Mononuclear cell (primary cell): ENCODE measurements at regions not wholly inside any gene's neighbourhood (a gene's known extent, or its start where the extent isn't known, plus 50 kb on each side); places are given as distances from the start of the nearest gene placed in this dataset.

Source experiments
- H3K27me3 ChIP-seq: 2 replicates; pipeline ENCODE4 v1.6.0; 2011; ENCODE audit warnings: low read length, control low read depth; ENCODE audit not compliant: insufficient read depth
- H3K4me1 ChIP-seq: 2 replicates; pipeline ENCODE4 v1.5.1; 2011; ENCODE audit warnings: mild to moderate bottlenecking, low read length, control low read depth; ENCODE audit not compliant: insufficient read depth
- H3K4me3 ChIP-seq: 2 replicates; pipeline ENCODE4 v1.5.1; 2011; ENCODE audit warnings: mild to moderate bottlenecking, low read length, moderate library complexity
- H3K9me3 ChIP-seq: 2 replicates; pipeline ENCODE4 v1.5.1; 2011; ENCODE audit warnings: low read depth, mild to moderate bottlenecking, control low read depth, low read length

DNA sequence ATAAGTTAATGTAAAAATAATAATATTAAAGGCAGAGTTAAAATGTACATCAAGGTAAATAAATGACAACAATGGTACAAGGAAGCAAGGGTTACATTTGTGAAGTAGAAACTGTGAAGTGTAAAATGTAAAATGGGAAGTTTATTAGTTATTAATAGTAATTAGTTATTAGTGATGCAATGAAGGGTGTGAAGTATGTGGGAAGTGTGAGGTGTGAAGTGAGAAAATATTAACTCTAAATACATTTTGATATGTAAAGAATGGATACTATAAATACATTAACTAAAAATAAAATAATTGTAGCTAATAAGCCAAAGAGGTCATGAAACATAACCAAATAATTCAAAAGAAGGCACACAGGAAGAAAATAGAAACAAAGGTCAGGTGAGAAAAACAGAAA is 316.4 kb downstream of the GBA3 start:
- no peaks in the 10 kb centered on the region for H3K4me1 ChIP-seq
- H3K4me3 ChIP-seq = no peak overlapping the region
- H3K9me3 ChIP-seq = peaks cover 4% of the 10 kb centered on the region
- H3K27me3 ChIP-seq = no peaks in the 10 kb centered on the region

DNA sequence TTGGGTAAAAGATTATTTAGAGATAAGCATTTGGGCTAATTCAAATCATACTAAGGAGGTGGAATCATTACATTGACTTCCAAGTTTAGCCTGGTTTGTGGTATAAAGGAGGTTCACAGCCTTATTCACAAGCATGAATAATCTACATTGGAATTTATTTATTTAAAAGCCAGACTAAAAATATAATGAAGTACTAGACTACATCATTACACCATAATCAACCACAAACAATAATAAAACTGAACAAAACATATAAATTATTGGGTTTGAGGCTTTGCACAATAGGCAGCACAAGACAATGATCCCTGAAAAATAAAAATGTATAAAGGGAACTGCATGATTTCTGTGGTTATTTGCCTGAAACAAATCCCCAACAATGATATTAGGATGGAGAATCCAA is 314.0 kb downstream of the GBA3 start:
- Histone ChIP-seq H3K27me3 (no peaks in the 10 kb centered on the region), H3K4me3 (no peak overlapping the region), H3K9me3 (peaks cover 4% of the 10 kb centered on the region), H3K4me1 (no peaks in the 10 kb centered on the region)

DNA sequence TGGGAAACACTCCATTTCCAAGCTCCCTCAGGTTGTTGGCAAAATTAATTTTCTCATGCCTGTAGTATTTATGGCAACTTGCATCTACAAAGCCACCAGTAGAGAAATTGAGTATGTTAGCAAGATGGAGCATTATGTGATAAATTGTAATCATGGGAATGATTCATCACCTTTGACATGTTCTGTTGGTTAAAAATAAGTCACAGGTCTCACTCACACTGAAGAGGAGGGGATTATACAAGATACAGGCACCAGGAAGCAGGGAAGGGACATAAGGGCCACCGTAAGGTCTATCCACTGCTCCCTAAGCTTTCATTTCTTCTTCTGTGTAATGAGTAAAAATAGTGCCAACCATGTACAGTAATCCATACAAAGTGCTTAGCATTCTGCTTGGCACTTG is 313.0 kb downstream of the GBA3 start:
- peaks cover 4% of the 10 kb centered on the region for H3K9me3 ChIP-seq
- no peaks in the 10 kb centered on the region for H3K27me3 ChIP-seq
- no peak overlapping the region for H3K4me3 ChIP-seq
- H3K4me1 ChIP-seq = no peaks in the 10 kb centered on the region

DNA sequence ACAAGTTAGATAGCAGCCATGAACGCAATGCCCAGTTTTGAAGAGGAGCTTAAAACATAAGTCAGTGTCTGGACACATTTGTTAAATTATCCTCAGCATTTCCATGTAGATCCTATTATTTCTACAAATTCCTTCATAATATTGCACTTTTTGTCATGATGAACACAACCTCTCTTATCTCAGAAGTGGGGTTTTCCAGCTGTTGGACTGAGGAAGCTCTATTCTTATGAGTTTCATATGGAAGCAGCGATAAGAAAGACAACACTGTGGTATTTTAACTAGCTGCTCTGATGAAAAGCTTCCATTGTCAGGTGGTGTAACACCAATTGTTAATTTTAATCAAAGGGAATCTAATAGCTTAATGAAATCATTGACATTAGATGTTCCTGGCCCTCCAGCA is 308.7 kb downstream of the GBA3 start:
- no peaks in the 10 kb centered on the region for H3K4me1 ChIP-seq
- no peaks in the 10 kb centered on the region for H3K9me3 ChIP-seq
- H3K4me3 ChIP-seq = no peak overlapping the region
- H3K27me3 ChIP-seq = no peaks in the 10 kb centered on the region

DNA sequence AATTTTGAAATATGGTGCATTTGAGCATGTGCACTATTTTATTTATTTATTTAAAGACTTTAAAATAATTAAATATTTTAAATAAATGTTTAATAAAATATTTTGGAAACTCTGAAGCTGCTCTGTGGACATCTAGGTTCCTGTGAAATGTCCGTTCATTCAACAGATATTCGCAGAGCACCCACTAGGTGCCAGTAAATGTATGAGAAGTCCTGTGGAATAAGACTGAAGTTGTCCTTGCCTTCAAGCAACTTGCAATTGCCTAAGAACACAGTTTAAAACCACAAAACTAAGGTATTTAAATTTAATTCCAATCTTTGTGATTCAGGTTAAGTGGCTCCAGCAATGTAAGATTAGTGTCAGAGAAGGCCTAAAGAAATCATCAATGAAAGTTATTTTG is 306.7 kb downstream of the GBA3 start:
- no peaks in the 10 kb centered on the region for H3K27me3 ChIP-seq

DNA sequence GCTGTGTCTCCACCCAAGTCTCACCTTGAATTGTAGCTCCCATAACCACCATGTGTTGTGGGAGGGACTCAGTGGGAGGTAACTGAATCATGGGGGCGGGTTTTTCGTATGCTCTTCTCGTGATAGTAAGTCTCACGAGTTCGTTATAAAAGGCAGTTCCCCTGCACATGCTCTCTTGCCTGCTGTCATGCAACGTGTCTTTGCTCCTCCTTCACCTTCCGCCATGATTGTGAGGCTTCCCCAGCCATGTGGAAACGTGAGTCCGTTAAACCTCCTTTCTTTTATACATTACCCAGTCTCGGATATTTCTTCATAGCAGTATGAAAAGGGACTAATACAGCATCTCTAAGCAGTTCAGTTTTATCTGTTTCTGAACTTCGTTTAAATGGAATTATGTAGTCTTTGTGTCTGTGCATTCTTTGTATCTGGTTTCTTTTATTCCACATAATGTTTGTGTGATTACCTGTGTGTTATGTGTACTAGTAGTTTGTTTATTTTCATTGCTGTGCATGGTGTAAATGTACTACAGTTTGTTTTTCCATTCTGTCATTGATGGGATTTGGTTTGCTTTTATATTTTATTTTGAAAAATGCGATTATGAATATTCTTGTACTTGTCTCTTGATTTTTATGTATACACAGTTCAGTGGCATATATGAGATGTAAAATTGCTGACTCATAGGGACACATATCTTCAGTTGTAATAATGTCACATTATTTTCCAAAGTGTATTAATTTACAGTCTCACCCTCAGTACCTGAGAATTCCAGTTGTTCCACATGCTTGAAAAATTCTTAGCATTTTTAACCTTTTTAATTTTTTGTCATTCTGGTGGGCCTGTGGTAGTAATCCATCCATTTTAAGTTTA is 304.9 kb downstream of the GBA3 start:
- Histone ChIP-seq H3K27me3 (no peaks in the 10 kb centered on the region), H3K9me3 (no peaks in the 10 kb centered on the region), H3K4me1 (no peaks in the 10 kb centered on the region), H3K4me3 (no peak overlapping the region)

More for the DNA sequence above, 306.7 kb downstream of the GBA3 start:
- no peak overlapping the region for H3K4me3 ChIP-seq
- H3K9me3 ChIP-seq = no peaks in the 10 kb centered on the region
- no peaks in the 10 kb centered on the region for H3K4me1 ChIP-seq

DNA sequence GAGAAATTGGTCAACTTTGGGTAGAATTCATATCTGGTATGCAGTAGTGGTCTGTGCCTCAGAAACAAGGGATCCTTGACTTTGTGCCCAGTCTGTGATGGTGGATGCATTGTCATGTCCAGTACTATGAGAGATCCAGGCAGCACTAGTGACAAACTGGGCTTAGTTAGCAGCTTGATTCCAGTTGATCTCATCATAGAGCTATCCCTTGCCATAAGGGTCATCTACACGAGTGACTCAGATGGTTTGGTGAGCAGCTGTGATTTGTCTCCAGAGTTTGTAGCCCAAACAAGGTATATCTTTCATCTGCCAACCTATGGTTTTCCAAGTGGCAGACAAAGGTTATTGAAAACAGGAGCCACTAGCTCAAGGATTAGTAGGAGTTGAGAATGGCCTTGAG is 298.8 kb downstream of the GBA3 start:
- Histone ChIP-seq H3K4me1 (no peaks in the 10 kb centered on the region), H3K27me3 (no peaks in the 10 kb centered on the region), H3K4me3 (no peak overlapping the region), H3K9me3 (no peaks in the 10 kb centered on the region)

DNA sequence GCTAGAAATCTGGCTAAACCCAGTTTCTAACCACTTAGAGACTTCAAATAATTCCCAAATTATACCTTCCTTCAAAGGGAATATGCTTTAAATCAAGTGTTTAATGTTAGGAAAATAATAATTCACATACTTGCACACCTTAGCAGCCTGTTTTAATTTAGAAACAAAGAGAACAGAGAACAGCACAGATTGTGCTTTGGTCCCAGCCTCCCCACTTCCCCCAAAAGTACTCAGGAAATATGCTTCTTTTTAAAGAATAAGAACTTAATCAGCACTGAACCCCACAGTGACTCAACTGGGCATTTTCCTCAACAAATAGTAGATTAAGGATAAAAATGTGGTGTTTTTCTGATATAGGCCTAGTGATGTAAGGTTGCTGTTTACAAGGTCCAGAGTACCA is 295.8 kb downstream of the GBA3 start:
- Histone ChIP-seq H3K4me1 (no peaks in the 10 kb centered on the region), H3K4me3 (no peak overlapping the region), H3K9me3 (no peaks in the 10 kb centered on the region), H3K27me3 (no peaks in the 10 kb centered on the region)

DNA sequence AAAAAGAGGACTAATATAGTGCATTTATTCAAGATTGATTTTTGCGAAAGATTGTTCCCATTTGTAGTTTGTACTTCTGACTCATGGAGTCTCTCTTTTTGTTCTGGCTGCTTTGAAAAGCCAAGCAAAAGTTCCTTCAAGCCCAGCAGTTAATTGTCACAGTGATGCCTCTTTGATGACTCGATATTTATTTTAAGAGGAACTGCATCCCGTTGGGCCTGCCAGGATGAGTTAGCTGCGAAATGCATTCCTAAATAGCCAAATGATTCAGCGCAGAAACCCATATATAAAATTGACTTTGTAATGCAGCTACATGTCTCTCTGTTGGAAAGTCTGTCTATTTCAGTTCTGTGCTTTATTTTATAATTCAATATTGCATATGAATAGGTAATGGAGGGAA is 295.1 kb downstream of the GBA3 start:
- no peaks in the 10 kb centered on the region for H3K4me1 ChIP-seq
- no peaks in the 10 kb centered on the region for H3K9me3 ChIP-seq
- H3K4me3 ChIP-seq = no peak overlapping the region
- no peaks in the 10 kb centered on the region for H3K27me3 ChIP-seq

DNA sequence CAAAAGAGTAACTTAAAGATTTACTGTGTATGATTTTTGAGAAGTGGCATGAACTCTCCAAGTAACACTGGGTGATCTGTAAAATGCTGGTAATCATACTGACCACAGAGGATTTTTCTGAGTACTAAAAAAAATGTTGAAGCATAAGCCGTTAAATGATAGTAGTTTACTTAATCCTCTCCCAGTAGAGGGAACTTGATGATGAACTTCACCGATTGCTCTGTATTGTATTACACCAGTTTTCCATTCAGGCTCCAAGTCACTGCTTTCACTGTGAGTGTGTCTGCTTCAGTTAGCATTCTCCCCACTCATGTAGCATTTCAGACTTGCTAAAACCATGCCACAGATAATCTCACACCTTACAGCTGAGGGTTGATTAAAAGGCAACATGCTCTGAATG is 294.1 kb downstream of the GBA3 start:
- Histone ChIP-seq H3K4me3 (no peak overlapping the region), H3K27me3 (no peaks in the 10 kb centered on the region), H3K4me1 (no peaks in the 10 kb centered on the region), H3K9me3 (no peaks in the 10 kb centered on the region)

DNA sequence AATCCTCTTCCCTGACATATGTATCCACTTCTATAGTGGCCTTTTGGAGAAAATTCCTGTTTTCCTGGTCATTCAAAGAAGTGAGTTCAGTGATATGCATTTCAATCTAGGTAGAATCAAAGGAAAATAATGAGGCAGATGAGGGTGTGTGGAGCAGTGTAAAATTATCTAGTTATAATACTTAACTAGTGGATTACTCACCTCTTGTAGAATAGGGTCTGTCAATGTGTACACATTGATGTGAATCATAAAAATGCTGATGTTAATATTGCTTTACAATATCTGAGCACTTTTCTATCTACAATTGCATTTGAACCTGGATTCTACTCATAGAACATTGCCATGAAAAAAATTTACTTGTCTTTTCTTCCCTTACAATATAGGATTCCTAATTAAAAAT is 293.5 kb downstream of the GBA3 start:
- Histone ChIP-seq H3K27me3 (no peaks in the 10 kb centered on the region), H3K9me3 (no peaks in the 10 kb centered on the region), H3K4me3 (no peak overlapping the region), H3K4me1 (no peaks in the 10 kb centered on the region)

DNA sequence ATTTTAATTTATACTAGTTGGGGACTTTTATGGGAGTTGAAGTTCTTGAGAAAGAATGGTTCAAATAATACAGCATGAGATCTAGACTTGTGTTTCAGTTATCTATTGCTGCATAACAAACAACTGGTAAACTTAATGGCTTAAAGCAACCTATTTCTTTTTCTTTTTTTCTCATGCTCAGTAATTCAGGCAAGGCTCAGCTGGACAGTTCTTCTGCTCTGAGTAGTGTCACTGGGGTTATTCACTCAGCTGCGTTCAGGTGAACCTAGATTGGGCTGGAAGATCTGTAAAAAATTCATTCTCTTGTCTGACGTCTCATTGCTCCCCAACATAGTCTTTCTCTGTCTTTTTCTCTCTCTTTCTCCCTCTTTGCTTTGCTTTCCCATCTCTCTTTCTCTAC is 291.7 kb downstream of the GBA3 start:
- Histone ChIP-seq H3K4me1 (no peaks in the 10 kb centered on the region), H3K9me3 (no peaks in the 10 kb centered on the region), H3K4me3 (no peak overlapping the region), H3K27me3 (no peaks in the 10 kb centered on the region)

DNA sequence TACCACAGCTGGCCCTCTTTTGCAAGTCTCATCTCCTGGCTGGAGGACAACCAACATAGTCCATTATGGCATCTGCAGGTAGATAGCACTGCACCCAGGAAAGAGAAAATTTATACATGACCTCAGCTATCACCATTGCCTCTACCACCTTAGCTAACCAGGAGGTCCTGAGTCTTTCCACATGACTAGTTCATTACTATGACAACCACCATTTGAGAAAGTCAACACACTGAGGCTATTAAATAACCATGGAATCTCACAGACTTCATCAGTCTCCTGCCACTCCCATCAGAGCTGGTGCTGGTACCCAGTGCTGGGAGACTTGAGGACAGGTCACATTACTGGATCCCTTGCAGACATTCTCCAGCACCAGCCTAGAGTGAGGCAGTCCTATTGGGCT is 285.9 kb downstream of the GBA3 start:
- no peaks in the 10 kb centered on the region for H3K27me3 ChIP-seq
- H3K4me3 ChIP-seq = no peak overlapping the region
- H3K9me3 ChIP-seq = peaks cover 21% of the 10 kb centered on the region
- H3K4me1 ChIP-seq = no peaks in the 10 kb centered on the region

DNA sequence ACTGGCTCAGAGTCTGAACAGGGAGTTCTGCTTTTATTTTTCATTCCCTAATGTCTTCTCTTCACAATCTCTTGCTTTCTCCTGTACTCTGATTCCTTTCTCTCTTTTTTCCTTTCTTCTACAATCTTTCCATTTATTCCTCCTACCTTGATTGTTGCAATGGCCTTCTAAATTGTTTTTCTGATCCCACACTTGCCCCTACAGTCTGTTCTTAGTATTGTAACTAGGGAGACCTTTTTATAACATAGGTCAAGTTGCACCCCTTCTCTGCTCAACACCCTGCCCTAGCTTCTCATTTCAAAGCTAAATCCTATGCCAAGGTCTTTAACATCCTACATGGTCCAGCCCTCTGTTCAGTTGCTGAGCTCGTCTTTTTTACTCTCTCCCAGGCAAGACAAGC is 277.9 kb downstream of the GBA3 start:
- H3K27me3 ChIP-seq = no peaks in the 10 kb centered on the region
- no peaks in the 10 kb centered on the region for H3K4me1 ChIP-seq
- H3K4me3 ChIP-seq = no peak overlapping the region
- peaks cover 26% of the 10 kb centered on the region for H3K9me3 ChIP-seq

DNA sequence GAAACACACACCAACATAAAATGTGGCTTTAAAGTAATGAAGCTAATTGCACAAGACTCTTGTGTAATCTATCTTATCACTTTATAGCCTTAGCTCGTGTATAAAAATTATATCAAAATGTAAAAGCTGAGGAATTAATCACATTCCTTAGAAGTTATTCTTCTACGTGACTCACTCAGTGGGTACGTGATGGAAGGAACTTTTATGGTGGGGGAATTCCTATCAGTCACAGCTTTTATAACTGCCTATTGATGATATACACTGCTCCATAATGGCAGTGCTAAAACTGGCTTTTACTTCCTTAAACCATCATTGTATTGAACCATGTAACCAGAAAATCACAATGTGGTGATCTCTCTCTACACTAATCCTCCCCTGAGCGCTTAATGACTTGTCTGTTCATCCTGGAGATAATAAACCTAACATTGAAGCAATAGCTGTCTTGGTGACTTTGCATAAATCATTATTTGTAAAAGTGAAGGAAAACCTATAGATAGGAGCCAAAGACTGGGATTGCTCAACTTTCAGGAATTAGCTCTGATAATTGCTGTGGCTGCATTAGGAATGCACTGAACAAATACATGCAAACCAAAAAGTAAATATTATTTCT is 276.7 kb downstream of the GBA3 start:
- peaks cover 13% of the 10 kb centered on the region for H3K9me3 ChIP-seq
- no peaks in the 10 kb centered on the region for H3K4me1 ChIP-seq

DNA sequence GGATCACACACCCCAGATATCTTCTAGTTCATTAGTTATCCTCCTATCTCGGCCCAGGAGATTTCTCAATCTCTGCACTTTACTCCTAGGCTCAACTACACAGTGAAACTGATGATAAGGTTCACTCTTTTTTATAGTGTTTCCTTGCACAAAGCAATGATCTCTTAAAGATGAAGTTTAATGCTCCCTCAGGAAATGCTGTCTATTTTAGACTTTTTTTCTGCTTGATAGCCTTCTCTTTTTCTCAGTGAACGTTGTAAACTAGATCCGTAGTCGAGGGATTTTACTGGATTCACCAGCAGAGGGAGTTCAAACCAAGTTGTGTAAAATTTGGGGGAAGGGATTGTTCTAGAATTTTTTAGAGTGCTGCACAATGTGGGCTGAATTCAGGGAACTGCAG is 269.6 kb downstream of the GBA3 start:
- Histone ChIP-seq H3K27me3 (no peaks in the 10 kb centered on the region), H3K9me3 (no peaks in the 10 kb centered on the region), H3K4me1 (no peaks in the 10 kb centered on the region), H3K4me3 (no peak overlapping the region)

More for the DNA sequence above, 276.7 kb downstream of the GBA3 start:
- H3K27me3 ChIP-seq = no peaks in the 10 kb centered on the region
- H3K4me3 ChIP-seq = no peak overlapping the region
